ENCODE measurements at regions not wholly inside any gene's neighbourhood (a gene's known extent, or its start where the extent isn't known, plus 50 kb on each side); places are given as distances from the start of the nearest gene placed in this dataset.
"Not testable (repeated sequence)": the region's sequence is repeated elsewhere in the genome, so short reads cannot be mapped to it uniquely, and the experiment has no call there.

- H3K4me3 ChIP-seq (ENCODE audit: low read depth in 1 of 2, low read length in 2 of 2): no peak overlapping the region
Observed at GRCh38 chr3:125681146-125681545, 85.8 kb upstream of the OSBPL11 start.

GRCh38 chr3:125681906-125682305 is 86.6 kb upstream of the OSBPL11 start:
- peaks cover 15% of the 10 kb centered on the region for H3K4me1 ChIP-seq (ENCODE audit: insufficient read depth, low read length)
- H3K4me3 ChIP-seq (ENCODE audit: low read depth in 1 of 2, low read length in 2 of 2); H3K27me3 ChIP-seq (ENCODE audit: control insufficient read depth in 1 of 2, insufficient read depth in 2 of 2, low read length in 2 of 2); H3K9me3 ChIP-seq (ENCODE audit: low read length); H3K9ac ChIP-seq (ENCODE audit: low read length); H3K36me3 ChIP-seq (ENCODE audit: insufficient read depth, low read length): not testable (repeated sequence)
- peak overlapping the region; percentile 14 for H3K27ac ChIP-seq (ENCODE audit: low read depth, low read length)

More at GRCh38 chr3:125681146-125681545, 85.8 kb upstream of the OSBPL11 start:
- Histone ChIP-seq H3K9me3 (ENCODE audit: low read length) (no peaks in the 10 kb centered on the region), H3K27ac (ENCODE audit: low read depth, low read length) (no peak overlapping the region), H3K27me3 (ENCODE audit: control insufficient read depth in 1 of 2, insufficient read depth in 2 of 2, low read length in 2 of 2) (no peaks in the 10 kb centered on the region), H3K36me3 (ENCODE audit: insufficient read depth, low read length) (no peaks in the 10 kb centered on the region), H3K4me1 (ENCODE audit: insufficient read depth, low read length) (peaks cover 15% of the 10 kb centered on the region), H3K9ac (ENCODE audit: low read length) (no peak overlapping the region)

GRCh38 chr3:125682610-125683009 is 87.3 kb upstream of the OSBPL11 start:
- H3K27ac ChIP-seq (ENCODE audit: low read depth, low read length): peak overlapping the region; percentile 28

GRCh38 chr3:125683067-125683829 is 88.0 kb upstream of the OSBPL11 start:
- H3K36me3 ChIP-seq (ENCODE audit: insufficient read depth, low read length): no peaks in the 10 kb centered on the region
- no peaks in the 10 kb centered on the region for H3K9me3 ChIP-seq (ENCODE audit: low read length)
- H3K27ac ChIP-seq (ENCODE audit: low read depth, low read length): peak overlapping the region; percentile 47
- H3K4me1 ChIP-seq (ENCODE audit: insufficient read depth, low read length): peaks cover 15% of the 10 kb centered on the region
- no peak overlapping the region for H3K4me3 ChIP-seq (ENCODE audit: low read depth in 1 of 2, low read length in 2 of 2)
- no peak overlapping the region for H3K9ac ChIP-seq (ENCODE audit: low read length)
- H3K27me3 ChIP-seq (ENCODE audit: control insufficient read depth in 1 of 2, insufficient read depth in 2 of 2, low read length in 2 of 2): no peaks in the 10 kb centered on the region

More at GRCh38 chr3:125682610-125683009, 87.3 kb upstream of the OSBPL11 start:
- H3K4me1 ChIP-seq (ENCODE audit: insufficient read depth, low read length): peaks cover 15% of the 10 kb centered on the region
- not testable (repeated sequence) for H3K4me3 ChIP-seq (ENCODE audit: low read depth in 1 of 2, low read length in 2 of 2); H3K36me3 ChIP-seq (ENCODE audit: insufficient read depth, low read length); H3K9ac ChIP-seq (ENCODE audit: low read length); H3K9me3 ChIP-seq (ENCODE audit: low read length); H3K27me3 ChIP-seq (ENCODE audit: control insufficient read depth in 1 of 2, insufficient read depth in 2 of 2, low read length in 2 of 2)

GRCh38 chr3:125684199-125684598 is 88.9 kb upstream of the OSBPL11 start:
- H3K9ac ChIP-seq (ENCODE audit: low read length): no peak overlapping the region

GRCh38 chr3:125685741-125686140 is 90.4 kb upstream of the OSBPL11 start:
- H3K4me3 ChIP-seq (ENCODE audit: low read depth in 1 of 2, low read length in 2 of 2); H3K9ac ChIP-seq (ENCODE audit: low read length); H3K27ac ChIP-seq (ENCODE audit: low read depth, low read length); H3K9me3 ChIP-seq (ENCODE audit: low read length); H3K27me3 ChIP-seq (ENCODE audit: control insufficient read depth in 1 of 2, insufficient read depth in 2 of 2, low read length in 2 of 2); H3K36me3 ChIP-seq (ENCODE audit: insufficient read depth, low read length): not testable (repeated sequence)
- H3K4me1 ChIP-seq (ENCODE audit: insufficient read depth, low read length): peaks cover 15% of the 10 kb centered on the region

More at GRCh38 chr3:125684199-125684598, 88.9 kb upstream of the OSBPL11 start:
- Histone ChIP-seq H3K27ac (ENCODE audit: low read depth, low read length) (no peak overlapping the region), H3K36me3 (ENCODE audit: insufficient read depth, low read length) (no peaks in the 10 kb centered on the region), H3K4me3 (ENCODE audit: low read depth in 1 of 2, low read length in 2 of 2) (no peak overlapping the region), H3K9me3 (ENCODE audit: low read length) (no peaks in the 10 kb centered on the region), H3K4me1 (ENCODE audit: insufficient read depth, low read length) (peaks cover 15% of the 10 kb centered on the region), H3K27me3 (ENCODE audit: control insufficient read depth in 1 of 2, insufficient read depth in 2 of 2, low read length in 2 of 2) (no peaks in the 10 kb centered on the region)

- Histone ChIP-seq H3K36me3 (ENCODE audit: insufficient read depth, low read length) (no peaks in the 10 kb centered on the region), H3K27me3 (ENCODE audit: control insufficient read depth in 1 of 2, insufficient read depth in 2 of 2, low read length in 2 of 2) (no peaks in the 10 kb centered on the region), H3K4me3 (ENCODE audit: low read depth in 1 of 2, low read length in 2 of 2) (no peak overlapping the region), H3K9ac (ENCODE audit: low read length) (no peak overlapping the region), H3K4me1 (ENCODE audit: insufficient read depth, low read length) (no peaks in the 10 kb centered on the region), H3K27ac (ENCODE audit: low read depth, low read length) (no peak overlapping the region), H3K9me3 (ENCODE audit: low read length) (no peaks in the 10 kb centered on the region)
Observed at GRCh38 chr3:125692361-125692760, 97.1 kb upstream of the OSBPL11 start.

- H3K27ac ChIP-seq (ENCODE audit: low read depth, low read length): no peak overlapping the region
- no peaks in the 10 kb centered on the region for H3K9me3 ChIP-seq (ENCODE audit: low read length)
- H3K4me1 ChIP-seq (ENCODE audit: insufficient read depth, low read length): no peaks in the 10 kb centered on the region
- H3K36me3 ChIP-seq (ENCODE audit: insufficient read depth, low read length): no peaks in the 10 kb centered on the region
- no peak overlapping the region for H3K4me3 ChIP-seq (ENCODE audit: low read depth in 1 of 2, low read length in 2 of 2)
- no peaks in the 10 kb centered on the region for H3K27me3 ChIP-seq (ENCODE audit: control insufficient read depth in 1 of 2, insufficient read depth in 2 of 2, low read length in 2 of 2)
- H3K9ac ChIP-seq (ENCODE audit: low read length): no peak overlapping the region
Observed at GRCh38 chr3:125693887-125694286, 98.6 kb upstream of the OSBPL11 start.

GRCh38 chr3:125694761-125695294 is 99.5 kb upstream of the OSBPL11 start:
- Histone ChIP-seq H3K9me3 (ENCODE audit: low read length) (no peaks in the 10 kb centered on the region), H3K4me1 (ENCODE audit: insufficient read depth, low read length) (no peaks in the 10 kb centered on the region), H3K27me3 (ENCODE audit: control insufficient read depth in 1 of 2, insufficient read depth in 2 of 2, low read length in 2 of 2) (no peaks in the 10 kb centered on the region), H3K4me3 (ENCODE audit: low read depth in 1 of 2, low read length in 2 of 2) (no peak overlapping the region), H3K9ac (ENCODE audit: low read length) (no peak overlapping the region), H3K27ac (ENCODE audit: low read depth, low read length) (no peak overlapping the region), H3K36me3 (ENCODE audit: insufficient read depth, low read length) (no peaks in the 10 kb centered on the region)

GRCh38 chr3:125695688-125696087 is 100.4 kb upstream of the OSBPL11 start:
- no peak overlapping the region for H3K9ac ChIP-seq (ENCODE audit: low read length)
- no peak overlapping the region for H3K4me3 ChIP-seq (ENCODE audit: low read depth in 1 of 2, low read length in 2 of 2)

GRCh38 chr3:125697126-125697525 is 101.8 kb upstream of the OSBPL11 start:
- H3K36me3 ChIP-seq (ENCODE audit: insufficient read depth, low read length); H3K9ac ChIP-seq (ENCODE audit: low read length): not testable (repeated sequence)

More at GRCh38 chr3:125695688-125696087, 100.4 kb upstream of the OSBPL11 start:
- no peaks in the 10 kb centered on the region for H3K4me1 ChIP-seq (ENCODE audit: insufficient read depth, low read length)
- H3K27ac ChIP-seq (ENCODE audit: low read depth, low read length): no peak overlapping the region
- no peaks in the 10 kb centered on the region for H3K36me3 ChIP-seq (ENCODE audit: insufficient read depth, low read length)
- H3K27me3 ChIP-seq (ENCODE audit: control insufficient read depth in 1 of 2, insufficient read depth in 2 of 2, low read length in 2 of 2): no peaks in the 10 kb centered on the region
- no peaks in the 10 kb centered on the region for H3K9me3 ChIP-seq (ENCODE audit: low read length)

More at GRCh38 chr3:125697126-125697525, 101.8 kb upstream of the OSBPL11 start:
- H3K27me3 ChIP-seq (ENCODE audit: control insufficient read depth in 1 of 2, insufficient read depth in 2 of 2, low read length in 2 of 2); H3K4me3 ChIP-seq (ENCODE audit: low read depth in 1 of 2, low read length in 2 of 2); H3K27ac ChIP-seq (ENCODE audit: low read depth, low read length); H3K4me1 ChIP-seq (ENCODE audit: insufficient read depth, low read length); H3K9me3 ChIP-seq (ENCODE audit: low read length): not testable (repeated sequence)

All from muscle layer of colon (tissue), 2 donors.